GM23338 (cell line): ENCODE measurements at regions not wholly inside any gene's neighbourhood (a gene's known extent, or its start where the extent isn't known, plus 50 kb on each side); places are given as distances from the start of the nearest gene placed in this dataset.

ENCODE experiments used
- CREB1 ChIP-seq: fragments of 250-450 bp; sonication (Bioruptor Pico); IDR thresholded peaks from 2 replicates; pipeline ENCODE4 v1.5.0; 2020; ENCODE audit warnings: low read depth, mild to moderate bottlenecking, moderate library complexity
- CTCF ChIP-seq, 2 experiments: fragments of 200-600 bp in 1 of 2; sonication (generic) in 1 of 2; conservative IDR thresholded peaks; 2 replicates each; pipeline versions ENCODE4 v1.5.1 to v1.6.1; 2016 to 2017; ENCODE audit warnings: antibody characterized with exemption in 2 of 2, low read depth in 2 of 2, mild to moderate bottlenecking in 2 of 2, moderate library complexity in 1 of 2
- ETS1 ChIP-seq: IDR thresholded peaks from 2 replicates; pipeline ENCODE4 v1.6.1; 2016; ENCODE audit warnings: antibody characterized with exemption
- EZH2 ChIP-seq: fragments of 200-600 bp; sonication (generic); IDR thresholded peaks from one replicate; pipeline ENCODE4 v1.8.0; 2017; ENCODE audit warnings: antibody characterized with exemption, mild to moderate bottlenecking, low read depth; ENCODE audit not compliant: unreplicated experiment
- EZH2phosphoT487 ChIP-seq: fragments of 200-600 bp; sonication (generic); IDR thresholded peaks from one replicate; pipeline ENCODE4 v1.8.1; 2018; ENCODE audit warnings: antibody characterized with exemption; ENCODE audit not compliant: unreplicated experiment
- NANOG ChIP-seq: IDR thresholded peaks from 2 replicates; pipeline ENCODE4 v1.6.1; 2016; ENCODE audit warnings: antibody characterized with exemption, borderline replicate concordance
- POLR2AphosphoS5 ChIP-seq: IDR thresholded peaks from 2 replicates; pipeline ENCODE4 v1.6.1; 2016; ENCODE audit warnings: antibody characterized with exemption, low read depth
- REST ChIP-seq: IDR thresholded peaks from one replicate; pipeline ENCODE4 v1.6.1; 2018; ENCODE audit warnings: antibody characterized with exemption; ENCODE audit not compliant: unreplicated experiment
- STAT1 ChIP-seq: IDR thresholded peaks from one replicate; pipeline ENCODE4 v1.6.1; 2016; ENCODE audit warnings: antibody characterized with exemption; ENCODE audit not compliant: unreplicated experiment
- ZNF114 ChIP-seq: fragments of 250-450 bp; sonication (Bioruptor Pico); IDR thresholded peaks from 2 replicates; pipeline ENCODE4 v1.5.0; 2020; ENCODE audit warnings: mild to moderate bottlenecking, moderate library complexity
- ZNF331 ChIP-seq: fragments of 250-450 bp; sonication (Bioruptor Pico); IDR thresholded peaks from 2 replicates; pipeline ENCODE4 v1.5.0; 2020; ENCODE audit warnings: low read depth, mild to moderate bottlenecking, moderate library complexity

- no peak for TF ChIP-seq CTCF (conservative IDR thresholded peaks at IDR 0.05; ENCODE audit: low read depth in 2 of 2)
- no peak for TF ChIP-seq EZH2
- no peak for TF ChIP-seq POLR2AphosphoS5
- TF ChIP-seq EZH2phosphoT487 = no peak
- no peak for TF ChIP-seq REST
- no peak for TF ChIP-seq NANOG
- no peak for TF ChIP-seq ZNF114 (CRISPR knock-in tag)
- TF ChIP-seq CREB1 (CRISPR knock-in tag) = no peak
- TF ChIP-seq ETS1 = no peak
- TF ChIP-seq ZNF331 = no peak
- TF ChIP-seq STAT1 = no peak
Measured at GRCh38 chr7:86951895-86952294, 107.6 kb downstream of the ELAPOR2 start.
